ENCODE measurements at regions not wholly inside any gene's neighbourhood (a gene's known extent, or its start where the extent isn't known, plus 50 kb on each side); places are given as distances from the start of the nearest gene placed in this dataset.

DNA sequence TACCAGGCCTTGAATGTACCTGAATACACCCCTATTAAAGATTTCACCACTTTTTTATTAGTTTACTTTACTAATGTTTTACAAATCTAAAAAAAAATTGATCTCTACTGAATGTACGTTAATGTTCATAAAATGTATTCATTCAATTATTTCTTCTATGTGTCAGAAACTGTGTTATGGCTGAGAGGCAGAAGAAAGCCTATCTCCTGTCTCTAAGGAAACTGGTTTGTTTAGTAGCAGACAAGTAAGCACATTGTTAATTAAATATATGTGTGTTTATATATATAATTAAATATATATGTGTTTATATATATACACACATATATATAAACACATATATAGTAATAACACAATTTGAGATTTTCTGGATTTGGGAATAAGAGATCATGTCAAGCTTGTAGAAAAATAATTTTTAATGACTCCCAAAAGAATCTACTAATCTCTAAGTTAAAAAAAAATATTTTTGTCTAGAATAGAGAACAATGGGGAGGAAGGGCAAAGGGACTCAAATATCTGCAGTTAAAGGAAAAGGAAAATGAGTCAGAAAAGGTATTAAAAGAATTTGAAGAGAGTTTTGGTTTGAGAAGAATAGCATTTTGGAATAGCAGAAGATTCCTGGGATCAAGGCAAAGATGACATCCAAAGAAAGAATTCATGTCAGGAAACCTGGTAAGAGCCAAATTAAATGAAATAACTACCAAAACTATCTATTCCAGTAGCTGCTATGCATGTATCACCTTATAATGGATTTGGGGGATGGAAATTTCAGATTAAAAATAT is 92.1 kb downstream of the CH25H start:
- H3K4me2 ChIP-seq (ENCODE audit: low read length), result no peak overlapping the region
- H2AFZ ChIP-seq (ENCODE audit: low read depth, low read length), result no peak overlapping the region
- TF ChIP-seq, protein P1, sequence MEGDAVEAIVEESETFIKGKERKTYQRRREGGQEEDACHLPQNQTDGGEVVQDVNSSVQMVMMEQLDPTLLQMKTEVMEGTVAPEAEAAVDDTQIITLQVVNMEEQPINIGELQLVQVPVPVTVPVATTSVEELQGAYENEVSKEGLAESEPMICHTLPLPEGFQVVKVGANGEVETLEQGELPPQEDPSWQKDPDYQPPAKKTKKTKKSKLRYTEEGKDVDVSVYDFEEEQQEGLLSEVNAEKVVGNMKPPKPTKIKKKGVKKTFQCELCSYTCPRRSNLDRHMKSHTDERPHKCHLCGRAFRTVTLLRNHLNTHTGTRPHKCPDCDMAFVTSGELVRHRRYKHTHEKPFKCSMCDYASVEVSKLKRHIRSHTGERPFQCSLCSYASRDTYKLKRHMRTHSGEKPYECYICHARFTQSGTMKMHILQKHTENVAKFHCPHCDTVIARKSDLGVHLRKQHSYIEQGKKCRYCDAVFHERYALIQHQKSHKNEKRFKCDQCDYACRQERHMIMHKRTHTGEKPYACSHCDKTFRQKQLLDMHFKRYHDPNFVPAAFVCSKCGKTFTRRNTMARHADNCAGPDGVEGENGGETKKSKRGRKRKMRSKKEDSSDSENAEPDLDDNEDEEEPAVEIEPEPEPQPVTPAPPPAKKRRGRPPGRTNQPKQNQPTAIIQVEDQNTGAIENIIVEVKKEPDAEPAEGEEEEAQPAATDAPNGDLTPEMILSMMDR (IDR thresholded peaks at IDR 0.05; ENCODE audit: insufficient read depth, low read depth, low read length), result no peak
- TF ChIP-seq EZH2 (IDR thresholded peaks at IDR 0.05; ENCODE audit: insufficient read depth, low read length), result no peak
- peak; percentile 78 for FAIRE-seq
- no peak overlapping the region for H3K27ac ChIP-seq (ENCODE audit: low read depth, low read length)
- Mint-ChIP-seq H3K36me3 (ENCODE audit: low read depth, unreplicated experiment) (no peaks in the 10 kb centered on the region), H3K27ac (ENCODE audit: unreplicated experiment) (no peak overlapping the region), H3K9me3 (ENCODE audit: unreplicated experiment) (peaks cover 3% of the 10 kb centered on the region), H3K27me3 (ENCODE audit: low read depth, unreplicated experiment) (no peaks in the 10 kb centered on the region), H3K4me3 (ENCODE audit: unreplicated experiment) (no peak overlapping the region), H3K4me1 (ENCODE audit: low read depth, unreplicated experiment) (peaks cover 14% of the 10 kb centered on the region)
- H3K9ac ChIP-seq (ENCODE audit: low read length), result no peak overlapping the region
- H3K36me3 ChIP-seq (ENCODE audit: insufficient read depth, low read length), result no peaks in the 10 kb centered on the region
- H3K27me3 ChIP-seq (ENCODE audit: insufficient read depth, low read length), result no peaks in the 10 kb centered on the region
- no peak overlapping the region for H3K4me3 ChIP-seq (ENCODE audit: insufficient read depth, low read depth, low read length)
- no peaks in the 10 kb centered on the region for H3K9me3 ChIP-seq (ENCODE audit: insufficient read depth, low read depth, low read length)
- peaks cover 5% of the 10 kb centered on the region for H3K4me1 ChIP-seq (ENCODE audit: insufficient read depth, low read length)
- no peaks in the 10 kb centered on the region for H3K79me2 ChIP-seq (ENCODE audit: insufficient read depth, low read length)
- H4K20me1 ChIP-seq (ENCODE audit: insufficient read depth, low read length), result no peaks in the 10 kb centered on the region
- DNase-seq (ENCODE audit: low read depth), result peak; percentile 42

DNA sequence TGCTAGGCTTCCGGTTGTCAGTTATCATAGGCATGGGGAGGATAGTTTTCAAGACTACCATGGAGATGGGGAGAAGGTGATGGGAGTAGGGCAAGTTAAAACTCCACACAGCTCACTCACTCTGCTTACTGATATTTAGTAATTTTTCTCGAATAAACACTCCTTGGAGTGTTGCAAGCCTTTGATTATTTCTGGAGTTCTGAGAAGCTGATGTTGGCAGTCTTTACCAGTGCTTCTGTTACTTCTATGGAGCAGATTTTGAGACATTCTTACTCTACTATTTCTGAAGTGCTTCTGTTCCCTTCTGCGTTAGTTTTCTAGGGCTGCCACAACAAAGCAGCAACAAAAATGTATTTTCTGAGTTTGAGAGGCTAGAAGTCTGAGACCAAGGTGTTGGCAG is 104.4 kb downstream of the CH25H start:
- no peaks in the 10 kb centered on the region for H3K4me1 ChIP-seq (ENCODE audit: insufficient read depth, low read length)
- no peak overlapping the region for H3K27ac ChIP-seq (ENCODE audit: low read depth, low read length)
- no peaks in the 10 kb centered on the region for H3K4me1 Mint-ChIP-seq (ENCODE audit: low read depth, unreplicated experiment)
- no peaks in the 10 kb centered on the region for H4K20me1 ChIP-seq (ENCODE audit: insufficient read depth, low read length)
- no peaks in the 10 kb centered on the region for H3K9me3 Mint-ChIP-seq (ENCODE audit: unreplicated experiment)
- no peaks in the 10 kb centered on the region for H3K36me3 Mint-ChIP-seq (ENCODE audit: low read depth, unreplicated experiment)
- H3K36me3 ChIP-seq (ENCODE audit: insufficient read depth, low read length), result no peaks in the 10 kb centered on the region
- no peak overlapping the region for H2AFZ ChIP-seq (ENCODE audit: low read depth, low read length)
- H3K4me3 ChIP-seq (ENCODE audit: insufficient read depth, low read depth, low read length), result no peak overlapping the region
- H3K27me3 ChIP-seq (ENCODE audit: insufficient read depth, low read length), result no peaks in the 10 kb centered on the region
- H3K4me3 Mint-ChIP-seq (ENCODE audit: unreplicated experiment), result no peak overlapping the region
- no peak overlapping the region for H3K4me2 ChIP-seq (ENCODE audit: low read length)
- H3K27me3 Mint-ChIP-seq (ENCODE audit: low read depth, unreplicated experiment), result no peaks in the 10 kb centered on the region
- FAIRE-seq (no peak), DNase-seq (ENCODE audit: low read depth) (no peak)
- no peak overlapping the region for H3K9ac ChIP-seq (ENCODE audit: low read length)
- H3K79me2 ChIP-seq (ENCODE audit: insufficient read depth, low read length), result no peaks in the 10 kb centered on the region
- no peak overlapping the region for H3K27ac Mint-ChIP-seq (ENCODE audit: unreplicated experiment)
- TF ChIP-seq, protein P1 (IDR thresholded peaks at IDR 0.05; ENCODE audit: insufficient read depth, low read depth, low read length), result no peak
- no peak for TF ChIP-seq EZH2 (IDR thresholded peaks at IDR 0.05; ENCODE audit: insufficient read depth, low read length)
- H3K9me3 ChIP-seq (ENCODE audit: insufficient read depth, low read depth, low read length), result no peaks in the 10 kb centered on the region

DNA sequence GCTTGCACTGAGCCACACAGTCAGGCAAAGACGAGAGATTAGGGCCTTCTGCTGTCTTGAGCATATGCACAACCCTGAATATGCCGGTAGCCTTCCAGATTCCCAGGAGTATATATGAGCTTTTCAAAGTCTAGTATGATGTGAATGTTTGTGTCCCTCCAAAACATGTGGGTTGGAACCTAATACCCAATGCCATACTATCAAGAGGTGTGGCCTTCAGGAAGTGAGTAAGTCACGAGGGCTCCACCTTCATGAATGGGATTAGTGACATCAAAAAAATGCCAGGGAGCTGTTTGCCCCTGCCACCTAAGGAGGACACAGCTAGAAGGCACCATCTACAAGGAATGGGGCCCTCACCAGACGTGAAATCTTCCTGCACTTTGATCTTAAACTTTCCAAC is 105.2 kb downstream of the CH25H start:
- H3K27ac Mint-ChIP-seq (ENCODE audit: unreplicated experiment), result no peak overlapping the region

More for the DNA sequence above, 105.2 kb downstream of the CH25H start:
- no peak for TF ChIP-seq EZH2 (IDR thresholded peaks at IDR 0.05; ENCODE audit: insufficient read depth, low read length)
- TF ChIP-seq, protein P1 (IDR thresholded peaks at IDR 0.05; ENCODE audit: insufficient read depth, low read depth, low read length), result no peak
- no peaks in the 10 kb centered on the region for H3K27me3 ChIP-seq (ENCODE audit: insufficient read depth, low read length)
- no peak overlapping the region for H2AFZ ChIP-seq (ENCODE audit: low read depth, low read length)
- FAIRE-seq (no peak), DNase-seq (ENCODE audit: low read depth) (no peak)
- no peaks in the 10 kb centered on the region for H4K20me1 ChIP-seq (ENCODE audit: insufficient read depth, low read length)
- H3K4me3 ChIP-seq (ENCODE audit: insufficient read depth, low read depth, low read length), result no peak overlapping the region
- H3K36me3 ChIP-seq (ENCODE audit: insufficient read depth, low read length), result no peaks in the 10 kb centered on the region
- no peaks in the 10 kb centered on the region for H3K79me2 ChIP-seq (ENCODE audit: insufficient read depth, low read length)
- Mint-ChIP-seq H3K4me3 (ENCODE audit: unreplicated experiment) (no peak overlapping the region), H3K27me3 (ENCODE audit: low read depth, unreplicated experiment) (no peaks in the 10 kb centered on the region), H3K36me3 (ENCODE audit: low read depth, unreplicated experiment) (no peaks in the 10 kb centered on the region), H3K9me3 (ENCODE audit: unreplicated experiment) (no peaks in the 10 kb centered on the region), H3K4me1 (ENCODE audit: low read depth, unreplicated experiment) (no peaks in the 10 kb centered on the region)
- no peak overlapping the region for H3K4me2 ChIP-seq (ENCODE audit: low read length)
- H3K9me3 ChIP-seq (ENCODE audit: insufficient read depth, low read depth, low read length), result no peaks in the 10 kb centered on the region
- no peak overlapping the region for H3K27ac ChIP-seq (ENCODE audit: low read depth, low read length)
- H3K4me1 ChIP-seq (ENCODE audit: insufficient read depth, low read length), result no peaks in the 10 kb centered on the region
- H3K9ac ChIP-seq (ENCODE audit: low read length), result no peak overlapping the region

All from astrocyte (in vitro differentiated cells and primary cell).